GM12864 (cell line): ENCODE measurements at regions not wholly inside any gene's neighbourhood (a gene's known extent, or its start where the extent isn't known, plus 50 kb on each side); places are given as distances from the start of the nearest gene placed in this dataset.

ENCODE experiments used
- DNase-seq: peaks from one replicate; pipeline ENCODE4 v3.0.0-alpha.2; 2011; ENCODE audit warnings: low read depth
- H3K4me3 ChIP-seq: 2 replicates; pipeline ENCODE4 v1.5.1; 2011; ENCODE audit warnings: mild to moderate bottlenecking, low read depth, low read length, control low read depth
- TF ChIP-seq, protein P1 (sequence below): IDR thresholded peaks from 2 replicates; pipeline ENCODE4 v1.5.1; 2011; ENCODE audit warnings: low read depth, mild to moderate bottlenecking, moderate library complexity, low read length, control low read depth, inconsistent platforms; ENCODE audit errors: missing control alignments

DNA sequence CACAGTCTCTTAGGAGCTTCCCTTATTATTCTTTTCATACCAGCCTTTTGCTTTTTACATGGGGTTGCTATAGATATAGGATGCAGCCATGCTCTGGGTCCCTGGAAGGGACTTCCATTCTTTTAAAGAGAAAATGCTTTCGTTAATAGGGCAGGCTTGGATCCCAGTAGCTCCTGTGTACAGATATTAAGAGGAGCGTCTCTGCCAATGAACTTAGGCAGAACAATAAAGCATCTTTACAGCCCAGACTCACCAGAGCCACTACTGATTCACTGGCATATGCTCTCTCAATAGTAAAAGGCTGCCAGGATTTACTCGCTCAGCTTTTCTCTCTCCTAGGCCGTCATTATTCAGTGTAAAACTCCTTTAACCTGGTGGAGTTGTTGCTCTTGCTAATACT is 1385.4 kb upstream of the PIK3C3 start:
- TF ChIP-seq, protein P1, sequence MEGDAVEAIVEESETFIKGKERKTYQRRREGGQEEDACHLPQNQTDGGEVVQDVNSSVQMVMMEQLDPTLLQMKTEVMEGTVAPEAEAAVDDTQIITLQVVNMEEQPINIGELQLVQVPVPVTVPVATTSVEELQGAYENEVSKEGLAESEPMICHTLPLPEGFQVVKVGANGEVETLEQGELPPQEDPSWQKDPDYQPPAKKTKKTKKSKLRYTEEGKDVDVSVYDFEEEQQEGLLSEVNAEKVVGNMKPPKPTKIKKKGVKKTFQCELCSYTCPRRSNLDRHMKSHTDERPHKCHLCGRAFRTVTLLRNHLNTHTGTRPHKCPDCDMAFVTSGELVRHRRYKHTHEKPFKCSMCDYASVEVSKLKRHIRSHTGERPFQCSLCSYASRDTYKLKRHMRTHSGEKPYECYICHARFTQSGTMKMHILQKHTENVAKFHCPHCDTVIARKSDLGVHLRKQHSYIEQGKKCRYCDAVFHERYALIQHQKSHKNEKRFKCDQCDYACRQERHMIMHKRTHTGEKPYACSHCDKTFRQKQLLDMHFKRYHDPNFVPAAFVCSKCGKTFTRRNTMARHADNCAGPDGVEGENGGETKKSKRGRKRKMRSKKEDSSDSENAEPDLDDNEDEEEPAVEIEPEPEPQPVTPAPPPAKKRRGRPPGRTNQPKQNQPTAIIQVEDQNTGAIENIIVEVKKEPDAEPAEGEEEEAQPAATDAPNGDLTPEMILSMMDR = no peak
- no peak overlapping the region for H3K4me3 ChIP-seq
- DNase-seq = no peak

- TF ChIP-seq, protein P1 = no peak
- H3K4me3 ChIP-seq = no peak overlapping the region
- DNase-seq = no peak
Observed at GRCh38 chr18:40566510-40566844, 1388.6 kb upstream of the PIK3C3 start.

GRCh38 chr18:40565805-40566509 is 1389.1 kb upstream of the PIK3C3 start:
- TF ChIP-seq, protein P1 = no peak
- no peak overlapping the region for H3K4me3 ChIP-seq
- no peak for DNase-seq

DNA sequence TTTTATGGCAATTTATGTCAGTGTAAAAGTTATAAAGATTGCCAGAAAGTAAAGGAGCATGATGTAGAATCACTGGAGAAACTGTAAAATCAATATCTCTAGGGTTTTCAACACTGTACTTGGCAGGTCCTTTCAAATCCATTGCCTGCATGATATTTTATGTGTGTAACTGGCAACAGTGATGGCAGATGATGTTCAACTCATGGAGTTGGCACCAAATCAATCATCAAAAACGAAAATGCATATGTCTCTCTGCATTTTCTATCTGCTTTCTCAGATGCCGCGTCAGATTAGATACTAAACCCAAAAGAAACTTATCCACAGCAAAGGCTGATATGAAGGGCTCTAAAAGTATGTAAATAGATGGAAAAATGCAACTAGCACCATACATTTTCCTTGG is 1395.5 kb upstream of the PIK3C3 start:
- no peak for DNase-seq
- TF ChIP-seq, protein P1 = no peak
- H3K4me3 ChIP-seq = no peak overlapping the region

GRCh38 chr18:40558706-40559392 is 1396.2 kb upstream of the PIK3C3 start:
- TF ChIP-seq, protein P1 = no peak
- no peak for DNase-seq
- no peak overlapping the region for H3K4me3 ChIP-seq

GRCh38 chr18:40555914-40556313 is 1399.1 kb upstream of the PIK3C3 start:
- no peak overlapping the region for H3K4me3 ChIP-seq
- TF ChIP-seq, protein P1 = no peak
- DNase-seq = no peak

- H3K4me3 ChIP-seq = no peak overlapping the region
- TF ChIP-seq, protein P1 = no peak
- DNase-seq = no peak
Observed at GRCh38 chr18:40553029-40553428, 1402.0 kb upstream of the PIK3C3 start.
